Stimulated activated CD4-positive, alpha-beta T cell treated with anti-CD3 and anti-CD28 coated beads, Interleukin-12 subunit alpha, Interleukin-12 subunit beta, amount 100 ng/mL, for 48 hours (primary cell): ENCODE measurements at regions not wholly inside any gene's neighbourhood (a gene's known extent, or its start where the extent isn't known, plus 50 kb on each side); places are given as distances from the start of the nearest gene placed in this dataset.
"Not testable (repeated sequence)": the region's sequence is repeated elsewhere in the genome, so short reads cannot be mapped to it uniquely, and the experiment has no call there.

ENCODE experiments used
- DNase-seq, 3 donors: peaks; one replicate each; pipeline ENCODE4 v3.0.0-alpha.2; 2020; ENCODE audit warnings: low read depth in 2 of 3, low spot score in 1 of 3

DNA sequence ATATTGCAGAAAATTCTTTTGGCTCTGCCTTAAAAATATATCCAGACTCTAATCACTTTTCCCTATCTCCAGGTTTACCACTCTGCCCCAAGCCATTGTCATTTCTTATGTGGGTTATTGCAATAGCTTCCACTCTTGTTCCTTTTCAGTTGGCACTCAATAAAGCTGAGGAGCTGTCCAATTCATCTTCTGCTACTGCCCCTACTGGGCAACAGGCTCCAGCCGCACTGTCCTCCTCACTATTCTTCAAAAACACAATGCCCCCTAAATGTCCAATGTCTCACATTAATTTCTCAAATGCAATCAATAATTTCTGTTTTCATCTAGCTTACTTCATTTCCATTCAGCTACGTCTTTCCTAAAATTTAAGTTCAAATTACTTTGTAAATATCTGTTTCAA is 1262.5 kb upstream of the CDH2 start:
- DNase-seq: no peak

DNA sequence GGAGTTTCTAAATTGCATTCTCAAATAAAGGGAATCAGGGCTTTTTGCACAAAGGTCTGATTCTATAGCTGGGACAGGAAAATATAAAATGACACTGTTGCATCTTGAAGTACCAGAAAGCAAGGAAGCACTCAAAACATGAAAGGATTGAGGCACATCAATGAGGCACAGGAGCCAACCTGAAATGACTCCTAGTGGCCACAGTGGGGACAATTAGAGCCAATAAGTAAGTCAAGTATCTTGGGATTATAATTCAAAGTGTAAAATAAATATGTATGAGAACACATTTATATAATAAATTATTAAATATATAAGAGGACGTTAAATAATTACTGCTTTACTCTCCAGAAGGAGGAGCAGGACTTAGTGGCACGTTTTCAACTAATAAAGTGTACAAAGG is 1259.5 kb upstream of the CDH2 start:
- no peak for DNase-seq

DNA sequence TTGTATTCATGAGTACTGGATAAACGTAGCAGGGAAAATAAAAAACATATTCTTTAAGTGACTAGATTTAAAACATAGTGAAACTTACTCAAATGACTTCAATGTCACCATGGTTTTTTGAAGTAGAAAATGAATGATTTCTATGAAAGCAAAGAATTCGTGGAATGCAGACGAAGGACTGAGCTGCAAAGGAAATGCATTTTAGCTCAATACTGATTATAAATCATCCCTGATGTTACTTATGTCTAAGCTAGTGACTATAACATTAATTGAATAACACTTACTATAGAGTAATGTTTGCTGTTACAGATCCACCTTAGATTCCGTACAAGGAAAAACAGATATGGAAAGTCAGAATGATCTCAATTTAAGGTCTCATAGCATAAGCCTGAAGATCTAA is 1257.7 kb upstream of the CDH2 start:
- DNase-seq: no peak

DNA sequence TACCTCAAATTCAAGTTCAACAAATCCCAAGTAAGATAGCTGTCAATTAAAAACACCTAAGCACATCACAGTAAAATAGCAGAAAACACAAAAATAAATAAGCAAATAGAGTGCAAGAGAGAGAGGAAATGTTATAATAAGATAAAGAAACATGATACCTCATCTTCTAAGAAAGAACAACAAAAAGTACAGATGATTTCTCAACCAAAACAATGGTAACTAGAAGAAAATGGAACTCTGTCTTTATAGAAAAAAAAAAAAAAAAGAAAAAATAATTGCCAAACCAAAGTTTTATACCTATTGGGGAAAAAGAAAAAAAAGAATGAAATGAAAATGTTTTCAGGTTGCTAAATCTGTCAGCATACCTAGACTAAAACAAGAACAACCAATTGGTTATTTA is 1253.5 kb upstream of the CDH2 start:
- DNase-seq: no peak

DNA sequence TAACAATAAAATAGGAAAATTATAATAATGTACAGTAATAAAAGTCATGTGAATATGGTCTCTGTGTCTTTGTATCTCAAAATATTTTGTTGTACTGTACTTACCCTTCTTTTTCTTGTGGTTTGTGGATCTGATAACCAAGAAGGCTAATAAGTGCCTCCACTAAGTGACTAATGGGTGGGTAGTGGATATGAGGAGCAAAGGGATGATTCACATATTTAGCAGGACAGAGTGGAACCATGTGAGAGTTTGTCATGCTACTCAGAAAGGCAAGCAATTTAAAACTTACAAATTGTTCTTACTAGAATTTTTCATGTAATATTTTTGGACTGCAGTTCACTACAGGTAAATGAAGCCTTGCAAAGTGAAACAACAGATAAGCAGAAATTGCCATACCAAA is 1241.2 kb upstream of the CDH2 start:
- DNase-seq: no peak

DNA sequence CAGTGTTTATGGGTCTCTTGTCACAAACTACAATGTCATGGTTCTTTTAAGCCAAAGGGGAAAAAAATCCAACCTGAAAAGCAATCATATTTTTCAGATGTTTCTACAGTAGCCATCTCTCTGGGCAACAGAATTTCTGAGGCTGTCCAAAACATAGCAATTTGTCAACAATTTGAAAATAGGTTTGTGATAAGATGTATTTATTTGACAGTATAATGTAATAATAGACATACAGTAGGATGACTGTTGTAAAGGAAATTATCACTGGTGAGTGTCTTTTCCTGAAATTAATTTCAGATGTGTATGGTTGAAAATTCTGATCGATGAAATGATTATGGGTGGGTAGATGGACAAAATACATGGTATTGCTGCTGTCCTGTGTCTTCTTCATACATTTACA is 1230.1 kb upstream of the CDH2 start:
- no peak for DNase-seq

DNA sequence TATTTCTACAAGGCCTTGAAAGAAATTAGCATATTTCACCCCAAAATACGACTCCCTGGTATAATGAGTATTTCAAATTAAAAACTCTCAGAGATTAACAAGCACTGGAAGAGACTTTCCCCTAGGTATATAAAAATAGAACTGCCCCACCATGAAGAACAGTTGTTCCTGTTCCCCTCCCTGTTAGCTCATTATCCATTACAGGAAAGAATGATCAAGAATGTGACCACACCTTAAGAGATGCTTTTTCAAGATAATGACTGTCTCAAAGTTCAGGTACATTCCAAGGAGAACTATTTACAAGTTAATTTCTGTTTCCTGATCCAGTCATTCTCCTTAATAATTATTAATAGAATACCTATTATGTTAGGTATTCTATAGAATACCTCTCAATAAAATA is 1220.6 kb upstream of the CDH2 start:
- DNase-seq: no peak

DNA sequence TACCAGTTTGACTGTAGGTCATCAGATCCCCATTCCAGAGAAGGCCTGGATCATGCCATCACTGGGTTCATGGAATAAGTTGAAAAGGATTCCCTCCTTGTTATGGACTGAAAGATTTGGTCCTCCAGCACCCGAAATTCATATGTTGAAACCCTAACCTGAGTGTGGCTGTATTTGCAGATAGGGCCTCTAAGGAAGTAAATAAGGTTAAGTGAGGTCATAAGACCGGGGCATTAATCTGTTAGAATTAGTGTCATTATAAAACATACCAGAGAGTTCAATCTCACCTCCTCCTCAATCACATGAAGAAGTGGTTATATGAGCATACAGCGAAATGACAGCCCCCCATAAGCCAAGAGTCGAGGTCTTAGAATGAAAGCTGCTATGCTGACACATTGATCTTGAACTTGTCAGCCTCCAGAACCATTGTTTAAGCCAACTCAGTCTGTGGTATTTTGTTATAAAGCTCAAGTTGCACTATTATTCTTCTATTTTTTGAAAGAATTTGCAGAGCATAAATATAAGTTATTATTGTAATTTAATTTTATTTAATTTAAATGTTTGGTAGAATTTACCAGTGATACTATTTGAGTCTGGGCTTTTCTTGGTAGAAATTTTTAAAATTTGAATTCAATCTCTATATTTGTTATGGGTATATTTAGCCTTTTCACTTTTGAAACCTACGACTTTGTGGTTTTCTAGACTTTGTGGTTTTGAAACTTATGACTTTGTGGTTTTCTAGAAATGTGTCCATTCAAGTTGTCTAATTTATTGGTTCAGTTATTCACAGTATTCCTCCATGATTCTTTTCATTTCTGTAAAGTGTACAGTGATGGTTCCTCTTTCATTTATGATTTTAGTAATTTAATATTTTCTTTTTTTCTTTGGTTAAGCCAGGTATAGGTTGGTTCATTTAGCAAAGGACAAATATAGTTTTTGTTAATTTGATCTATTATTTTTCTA is 1206.7 kb upstream of the CDH2 start:
- no peak for DNase-seq

DNA sequence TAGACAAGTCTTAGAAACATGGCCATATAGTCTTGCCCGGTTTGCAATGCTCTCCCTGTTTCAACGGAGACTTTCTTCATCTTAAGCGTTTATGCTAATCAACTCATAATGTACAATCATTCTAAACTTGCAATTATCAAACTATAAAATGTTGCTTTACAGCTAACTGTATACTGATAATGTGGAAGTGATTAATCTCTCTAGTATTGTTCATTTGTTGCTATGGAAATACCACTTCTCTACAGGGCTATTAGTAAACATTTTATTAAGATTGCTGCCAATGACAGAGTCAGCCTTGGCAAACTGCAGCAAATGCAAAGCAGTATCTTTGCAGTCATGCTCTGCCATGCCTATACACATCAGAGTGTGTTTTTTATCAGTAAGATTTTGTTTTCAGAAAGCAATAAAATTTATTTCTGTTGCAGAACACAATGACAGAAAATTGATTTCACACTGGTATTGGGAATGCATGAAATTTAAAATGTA is 1201.8 kb upstream of the CDH2 start:
- DNase-seq: no peak

DNA sequence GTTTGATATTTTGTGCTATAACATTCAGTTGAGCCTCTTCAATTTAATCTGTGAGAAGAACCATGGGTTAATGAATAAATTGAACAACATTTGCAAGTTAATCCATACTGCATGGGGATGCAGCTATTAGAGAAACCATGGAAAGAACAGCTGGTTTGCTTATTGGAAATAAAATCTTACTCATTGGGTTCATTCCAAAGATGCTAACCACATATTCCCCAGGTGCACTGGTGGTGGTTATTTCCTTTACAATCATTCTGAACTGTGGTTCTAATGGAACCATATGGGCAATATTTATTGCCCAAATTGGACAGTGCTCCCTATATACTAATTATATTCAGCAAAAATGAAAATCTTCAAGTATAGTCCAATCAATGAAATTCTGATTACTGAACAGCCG is 1200.4 kb upstream of the CDH2 start:
- DNase-seq: no peak

DNA sequence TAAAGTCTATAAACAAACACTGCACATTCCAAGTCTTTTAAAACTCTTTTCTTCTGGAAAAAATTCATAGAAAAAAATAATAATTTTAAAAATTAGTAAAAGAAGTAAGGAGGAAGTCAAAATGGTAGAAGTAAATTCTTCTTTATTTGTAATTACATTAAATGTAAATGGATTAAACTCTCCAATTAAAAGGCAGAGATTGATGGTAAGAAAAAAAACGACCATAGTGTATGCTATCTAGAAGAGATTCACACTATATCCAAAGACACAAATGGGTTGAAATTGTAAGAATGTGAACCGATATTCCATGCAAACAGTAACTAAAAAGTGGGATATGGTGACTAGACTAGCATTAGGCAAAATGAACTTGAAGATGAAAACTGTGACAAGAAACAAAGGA is 1196.1 kb upstream of the CDH2 start:
- no peak for DNase-seq

DNA sequence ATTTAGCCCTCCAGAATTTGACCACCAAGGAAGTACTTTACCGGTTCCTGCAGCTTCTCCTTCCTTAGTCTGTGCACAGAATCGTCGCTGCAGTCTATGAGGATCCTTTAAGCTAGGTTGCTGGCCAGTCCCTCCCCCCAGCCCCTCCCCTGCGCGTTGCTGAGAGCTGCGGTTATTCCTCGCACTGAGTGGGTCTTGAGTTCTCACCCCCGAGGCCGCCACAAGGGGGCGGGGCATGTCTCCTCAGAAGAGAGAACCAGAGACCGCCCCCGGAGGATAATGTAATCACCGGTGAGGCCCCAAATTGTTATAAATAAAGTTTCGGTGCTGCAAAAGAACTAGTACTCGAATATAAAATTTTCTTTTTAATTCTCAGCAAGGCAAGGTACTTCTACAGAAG is 1184.9 kb upstream of the CDH2 start:
- DNase-seq: no peak

DNA sequence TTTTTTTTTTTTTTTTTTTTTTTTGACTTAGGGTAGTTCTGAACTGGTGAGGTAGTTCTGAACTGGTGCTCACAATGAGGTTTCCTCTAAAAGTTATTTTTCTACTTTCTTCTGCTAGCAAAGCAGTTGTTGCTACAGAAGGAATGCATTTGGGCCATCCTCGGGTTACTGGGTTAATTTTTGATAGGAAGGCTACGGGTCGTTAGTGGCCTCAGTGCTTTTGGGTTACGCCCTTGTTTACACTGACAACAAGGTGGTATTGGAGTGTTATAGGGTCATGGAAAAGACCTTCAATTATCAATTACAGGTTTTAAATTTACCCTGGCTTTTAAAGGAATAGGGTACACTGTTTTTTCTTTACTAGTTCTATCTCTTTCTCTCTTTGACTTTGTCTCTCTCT is 1183.7 kb upstream of the CDH2 start:
- DNase-seq: not testable (repeated sequence)

DNA sequence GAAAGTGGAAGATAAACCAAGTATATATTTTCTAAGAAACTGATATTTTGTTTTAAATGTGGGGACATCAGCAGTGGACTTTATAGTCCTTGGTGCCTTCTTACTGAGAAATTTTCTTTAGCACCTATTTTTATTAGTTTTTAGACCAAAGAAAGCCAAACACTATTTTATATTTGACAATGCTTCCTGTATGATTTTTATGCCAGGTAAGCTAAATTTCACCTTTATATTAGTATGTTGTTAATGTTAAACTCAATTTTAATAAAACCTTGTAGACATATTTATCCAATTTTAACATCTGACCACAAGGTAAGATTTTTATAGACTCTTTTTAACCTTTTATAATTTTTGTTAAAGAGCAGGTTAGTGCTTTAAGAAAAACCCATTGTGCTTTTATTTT is 1182.3 kb upstream of the CDH2 start:
- DNase-seq: not testable (repeated sequence)

DNA sequence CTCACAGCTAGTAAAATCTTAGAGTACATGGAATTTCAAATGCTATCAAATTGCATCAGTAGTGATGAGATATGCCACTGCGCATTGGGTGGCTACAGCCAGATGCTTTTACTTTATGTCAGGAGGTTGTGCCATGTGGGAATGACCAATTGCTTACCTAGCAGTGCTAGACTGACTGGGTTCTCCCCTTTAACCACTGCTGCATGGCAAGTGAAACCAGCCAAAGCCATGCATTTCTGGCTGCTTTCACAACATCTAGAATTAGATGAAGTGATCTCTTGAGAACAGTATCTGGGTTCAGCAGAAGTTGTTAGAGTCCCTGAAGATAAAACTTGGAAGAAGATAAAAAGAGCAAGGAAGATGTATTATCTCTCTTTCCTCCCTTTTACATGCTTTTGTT is 1174.2 kb upstream of the CDH2 start:
- no peak for DNase-seq

DNA sequence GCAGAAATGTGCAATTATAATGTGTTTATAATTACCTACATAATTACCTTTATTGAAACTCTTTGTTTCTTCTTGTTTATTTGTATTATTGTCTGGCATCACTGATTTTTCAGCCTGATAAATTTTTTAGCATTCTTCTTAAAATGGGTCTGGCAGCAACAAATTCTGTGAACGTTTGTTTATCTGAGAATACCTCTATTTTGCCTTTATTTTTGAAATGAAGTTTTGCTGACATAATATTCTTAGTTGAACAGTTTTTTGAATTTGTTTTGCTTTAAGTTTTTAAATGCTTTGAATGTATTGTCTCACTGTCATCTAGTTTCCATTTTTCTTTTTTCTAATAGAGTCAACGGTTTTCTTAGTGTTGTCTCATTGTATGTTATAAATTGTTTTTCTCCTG is 1152.0 kb upstream of the CDH2 start:
- no peak for DNase-seq

DNA sequence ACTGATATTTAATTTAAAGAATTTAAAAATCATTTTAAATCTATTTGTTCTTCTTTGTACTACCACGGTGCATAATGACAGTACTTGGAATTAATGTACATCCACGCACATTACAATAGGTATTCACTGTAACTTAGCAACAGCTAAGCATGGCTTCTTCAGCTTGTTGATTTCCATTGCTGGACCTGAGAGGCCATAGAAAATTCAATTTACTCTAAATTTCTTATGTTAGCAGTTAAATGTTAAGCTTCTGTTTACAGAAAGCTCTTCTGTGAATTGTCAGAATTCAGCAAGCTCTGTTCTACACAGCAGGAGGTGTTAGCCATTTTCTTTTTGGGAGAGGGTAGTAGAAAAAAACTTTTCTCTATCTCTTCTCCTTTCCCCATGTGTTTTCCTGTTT is 1149.3 kb upstream of the CDH2 start:
- no peak for DNase-seq

DNA sequence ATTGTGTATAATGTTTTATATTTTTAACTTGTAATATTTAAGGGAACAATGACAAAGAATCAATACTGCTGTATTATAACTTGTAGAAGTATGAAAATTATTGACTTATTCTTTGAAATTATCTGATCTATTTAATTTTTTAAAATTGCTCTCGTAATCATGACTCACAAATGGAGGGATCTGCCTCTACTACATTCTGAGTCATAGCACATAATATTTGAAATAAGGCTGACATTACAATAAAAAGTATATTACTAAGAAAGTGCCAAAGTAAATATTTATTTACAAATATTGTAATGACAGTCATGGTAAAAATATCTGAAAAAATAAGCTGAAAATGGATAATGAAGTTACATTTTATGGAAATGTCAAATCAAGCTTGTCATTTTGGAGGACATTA is 1144.6 kb upstream of the CDH2 start:
- DNase-seq: no peak

DNA sequence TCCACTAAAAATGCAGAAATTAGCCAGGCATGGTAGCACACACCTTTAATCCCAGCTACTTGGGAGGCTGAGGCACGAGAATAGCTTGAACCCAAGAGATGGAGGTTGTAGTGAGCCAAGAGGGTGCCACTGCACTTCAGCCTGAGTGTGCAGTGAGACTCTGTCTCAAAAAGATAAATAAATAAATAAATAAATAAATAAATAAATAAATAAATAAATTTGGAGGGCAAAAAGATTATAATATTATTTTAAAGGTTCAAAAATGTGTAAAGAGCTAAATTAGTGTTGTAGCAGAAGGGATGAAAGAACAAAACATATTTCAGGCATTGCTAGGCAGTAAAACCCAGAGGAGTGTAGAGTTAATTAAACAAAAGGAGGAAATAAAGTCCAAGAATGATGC is 1136.4 kb upstream of the CDH2 start:
- DNase-seq: no peak

DNA sequence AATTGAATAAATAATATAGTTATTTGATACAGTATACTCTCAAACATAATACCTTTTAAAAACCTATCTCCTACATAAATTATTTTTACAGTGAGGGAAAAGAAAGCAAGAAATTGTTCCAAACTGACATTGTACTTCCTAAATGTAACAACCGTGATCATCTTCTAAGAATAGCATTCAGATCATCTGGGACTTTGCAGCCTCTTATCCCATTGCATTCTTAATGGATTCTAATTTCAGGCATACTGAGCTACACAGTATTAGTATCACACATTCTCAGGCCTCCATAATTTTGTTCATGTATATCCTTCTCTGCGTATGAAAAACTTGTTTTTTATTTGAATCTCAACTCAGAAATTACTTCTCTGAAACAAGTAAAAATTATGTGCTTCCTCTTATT is 1134.7 kb upstream of the CDH2 start:
- DNase-seq: no peak

DNA sequence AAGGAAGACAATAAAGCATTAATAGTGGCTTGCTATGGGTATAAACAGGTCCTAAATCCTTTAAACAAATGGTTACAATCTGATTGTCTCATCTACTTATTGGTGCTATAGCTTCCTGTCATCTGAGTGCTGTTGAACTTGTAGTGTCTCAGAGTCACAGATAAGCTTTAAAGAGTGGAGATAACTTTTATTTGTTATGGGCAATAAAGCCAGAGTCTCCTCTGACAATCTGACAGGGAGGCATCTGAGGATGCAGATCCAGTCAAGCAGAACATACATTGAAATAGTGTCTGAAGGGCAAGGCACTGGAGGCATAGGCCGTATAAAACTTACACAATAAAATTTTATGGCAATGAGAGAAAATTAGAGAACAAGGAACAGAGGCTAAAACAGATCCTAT is 1132.4 kb upstream of the CDH2 start:
- no peak for DNase-seq

DNA sequence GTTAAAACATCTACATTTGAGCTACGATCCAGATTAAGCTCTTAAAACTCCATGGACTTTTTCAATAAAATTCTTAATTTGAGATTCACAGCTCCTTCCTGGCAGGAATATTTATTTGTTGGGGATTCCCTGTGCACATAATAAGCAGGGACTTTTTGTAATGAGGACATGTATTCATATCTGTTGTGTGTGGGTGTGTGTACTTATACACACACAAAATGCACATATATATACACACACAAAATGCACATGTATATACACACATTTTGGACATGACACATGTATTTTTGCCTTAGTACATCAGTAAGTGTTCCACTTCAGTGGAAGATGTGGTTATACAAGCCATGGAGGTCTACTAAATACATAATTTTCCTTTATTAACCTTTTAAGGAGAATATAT is 1131.1 kb upstream of the CDH2 start:
- DNase-seq: no peak

DNA sequence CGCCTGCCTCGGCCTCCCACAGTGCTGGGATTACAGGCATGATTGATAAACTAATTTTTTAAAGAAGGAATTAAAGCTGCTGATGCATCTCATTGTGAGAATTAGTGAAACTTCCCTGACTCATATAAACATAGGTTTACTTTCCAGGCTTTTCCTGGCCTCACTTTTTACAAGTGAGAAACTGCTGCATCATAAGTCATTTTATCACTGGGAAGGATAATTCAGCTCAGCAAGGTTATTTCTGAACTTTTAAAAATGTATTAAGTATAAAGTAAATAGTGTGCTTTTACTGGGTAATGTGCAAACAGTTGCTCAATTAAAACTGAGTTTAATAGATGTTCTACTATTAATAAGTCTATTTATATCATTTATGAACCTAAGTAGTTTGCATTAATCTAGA is 1130.3 kb upstream of the CDH2 start:
- DNase-seq: no peak
